Neural cell (in vitro differentiated cells): ENCODE measurements at regions not wholly inside any gene's neighbourhood (a gene's known extent, or its start where the extent isn't known, plus 50 kb on each side); places are given as distances from the start of the nearest gene placed in this dataset.

ENCODE experiments used
- H2AFZ ChIP-seq: fragments of 200-600, 300-800 bp; sonication (generic), shearing (Covaris generic); 2 replicates; pipeline ENCODE4 v1.6.0; 2014; ENCODE audit warnings: low read depth, mild to moderate bottlenecking, antibody characterized with exemption, low read length, moderate library complexity
- H3F3A ChIP-seq: fragments of 200-600 bp; shearing (Covaris generic); 2 replicates; pipeline ENCODE4 v1.6.1; 2016; ENCODE audit warnings: mild to moderate bottlenecking, moderate library complexity, mixed read lengths, antibody characterized with exemption, low read length; ENCODE audit not compliant: insufficient read depth, poor library complexity, severe bottlenecking
- H3K27ac ChIP-seq: fragments of 200-600, 300-800 bp; sonication (generic), shearing (Covaris generic); 2 replicates; pipeline ENCODE4 v1.5.1; 2014; ENCODE audit warnings: mild to moderate bottlenecking, low read length, moderate library complexity
- H3K27me3 ChIP-seq: fragments of 300-800, 200-600 bp; sonication (generic), shearing (Covaris generic); 2 replicates; pipeline ENCODE4 v1.6.0; 2014; ENCODE audit warnings: mild to moderate bottlenecking, low read depth, low read length, moderate library complexity; ENCODE audit not compliant: insufficient read depth
- H3K36me3 ChIP-seq: fragments of 300-800, 200-600 bp; sonication (generic), shearing (Covaris generic); 2 replicates; pipeline ENCODE4 v1.5.1; 2014; ENCODE audit warnings: mild to moderate bottlenecking, antibody characterized with exemption, low read length, moderate library complexity; ENCODE audit not compliant: insufficient read depth
- H3K4me2 ChIP-seq: fragments of 300-800, 200-600 bp; sonication (generic), shearing (Covaris generic); 2 replicates; pipeline ENCODE4 v1.6.0; 2014; ENCODE audit warnings: mild to moderate bottlenecking, low read length
- H3K4me3 ChIP-seq: fragments of 300-800, 200-600 bp; sonication (generic), shearing (Covaris generic); 2 replicates; pipeline ENCODE4 v1.5.1; 2014; ENCODE audit warnings: mild to moderate bottlenecking, low read length, moderate library complexity
- H3K79me2 ChIP-seq: fragments of 200-600 bp; shearing (Covaris generic); replicated peaks from 2 replicates; pipeline ENCODE4 v1.6.0; 2014; ENCODE audit warnings: mild to moderate bottlenecking, low read length, moderate library complexity; ENCODE audit not compliant: insufficient read depth
- H3K9ac ChIP-seq: fragments of 300-800, 200-600 bp; sonication (generic), shearing (Covaris generic); 2 replicates; pipeline ENCODE4 v1.6.1; 2016; ENCODE audit warnings: mild to moderate bottlenecking, low read length, mixed read lengths
- H3K9me2 ChIP-seq: fragments of 200-600 bp; shearing (Covaris generic); 2 replicates; pipeline ENCODE4 v1.6.1; 2016; ENCODE audit warnings: mild to moderate bottlenecking, low read length, mixed read lengths; ENCODE audit not compliant: insufficient read depth
- H3K9me3 ChIP-seq: fragments of 200-600, 300-800 bp; sonication (generic), shearing (Covaris generic); 2 replicates; pipeline ENCODE4 v1.6.1; 2016; ENCODE audit warnings: mild to moderate bottlenecking, mixed run types, low read length, moderate library complexity, mixed read lengths
- H4K20me1 ChIP-seq: fragments of 200-600 bp; shearing (Covaris generic); 2 replicates; pipeline ENCODE4 v1.6.1; 2016; ENCODE audit warnings: mild to moderate bottlenecking, mixed run types; ENCODE audit not compliant: insufficient read depth
- CTCF ChIP-seq: fragments of 450-650 bp; IDR thresholded peaks from 2 replicates; pipeline ENCODE4 v1.5.1; 2014; ENCODE audit warnings: antibody characterized with exemption, mild to moderate bottlenecking, moderate library complexity; ENCODE audit not compliant: poor library complexity, severe bottlenecking
- EP300 ChIP-seq: fragments of 450-650 bp; conservative IDR thresholded peaks from 2 replicates; pipeline ENCODE4 v1.6.1; 2014; ENCODE audit warnings: antibody characterized with exemption, mild to moderate bottlenecking, moderate library complexity; ENCODE audit not compliant: poor library complexity, severe bottlenecking
- EZH2 ChIP-seq: fragments of 200-600, 300-800 bp; shearing (Covaris generic), sonication (generic); IDR thresholded peaks from 2 replicates; pipeline ENCODE4 v1.6.1; 2014; ENCODE audit warnings: antibody characterized with exemption, low read length, borderline replicate concordance, mild to moderate bottlenecking; ENCODE audit not compliant: insufficient read depth, poor library complexity, severe bottlenecking
- MXI1 ChIP-seq: fragments of 450-650 bp; conservative IDR thresholded peaks from 2 replicates; pipeline ENCODE4 v1.6.1; 2014; ENCODE audit warnings: antibody characterized with exemption, mild to moderate bottlenecking; ENCODE audit not compliant: poor library complexity, severe bottlenecking
- POLR2AphosphoS5 ChIP-seq: IDR thresholded peaks from 2 replicates; pipeline ENCODE4 v1.6.1; 2012
- RAD21 ChIP-seq: fragments of 450-650 bp; conservative IDR thresholded peaks from 2 replicates; pipeline ENCODE4 v1.6.1; 2014; ENCODE audit warnings: antibody characterized with exemption, mild to moderate bottlenecking, moderate library complexity
- SMC3 ChIP-seq: fragments of 450-650 bp; conservative IDR thresholded peaks from 2 replicates; pipeline ENCODE4 v1.6.1; 2014; ENCODE audit warnings: antibody characterized with exemption, mild to moderate bottlenecking, moderate library complexity; ENCODE audit not compliant: poor library complexity
- TAF1 ChIP-seq: IDR thresholded peaks from 2 replicates; pipeline ENCODE4 v1.6.1; 2012; ENCODE audit warnings: low read depth
- TF ChIP-seq, protein P1 (sequence below): IDR thresholded peaks from 2 replicates; pipeline ENCODE4 v1.6.1; 2012; ENCODE audit warnings: borderline replicate concordance

DNA sequence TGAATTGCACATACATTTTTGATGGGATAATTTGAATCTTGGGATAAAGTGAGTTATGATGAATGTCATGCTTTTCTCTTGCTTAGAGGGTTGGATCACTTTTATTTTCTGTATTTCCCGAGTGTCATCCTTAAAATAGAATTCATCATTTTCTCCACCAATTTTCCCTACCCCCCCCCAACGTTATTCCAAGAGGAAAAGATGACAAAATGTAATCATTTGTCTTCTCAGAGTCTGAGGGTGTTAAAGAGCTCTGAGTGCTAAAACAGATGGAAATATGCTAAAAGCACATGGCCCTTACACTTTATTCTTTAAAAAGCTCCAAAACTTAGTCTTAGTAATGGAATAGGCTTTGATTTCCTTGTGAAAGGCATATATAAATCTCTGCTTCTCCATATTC, 81.4 kb downstream of the CHRM3 start:
- TF ChIP-seq RAD21, result no peak
- peak; percentile 51 for TF ChIP-seq EP300
- no peak for TF ChIP-seq CTCF
- TF ChIP-seq TAF1, result no peak
- no peak for TF ChIP-seq EZH2
- TF ChIP-seq, protein P1, sequence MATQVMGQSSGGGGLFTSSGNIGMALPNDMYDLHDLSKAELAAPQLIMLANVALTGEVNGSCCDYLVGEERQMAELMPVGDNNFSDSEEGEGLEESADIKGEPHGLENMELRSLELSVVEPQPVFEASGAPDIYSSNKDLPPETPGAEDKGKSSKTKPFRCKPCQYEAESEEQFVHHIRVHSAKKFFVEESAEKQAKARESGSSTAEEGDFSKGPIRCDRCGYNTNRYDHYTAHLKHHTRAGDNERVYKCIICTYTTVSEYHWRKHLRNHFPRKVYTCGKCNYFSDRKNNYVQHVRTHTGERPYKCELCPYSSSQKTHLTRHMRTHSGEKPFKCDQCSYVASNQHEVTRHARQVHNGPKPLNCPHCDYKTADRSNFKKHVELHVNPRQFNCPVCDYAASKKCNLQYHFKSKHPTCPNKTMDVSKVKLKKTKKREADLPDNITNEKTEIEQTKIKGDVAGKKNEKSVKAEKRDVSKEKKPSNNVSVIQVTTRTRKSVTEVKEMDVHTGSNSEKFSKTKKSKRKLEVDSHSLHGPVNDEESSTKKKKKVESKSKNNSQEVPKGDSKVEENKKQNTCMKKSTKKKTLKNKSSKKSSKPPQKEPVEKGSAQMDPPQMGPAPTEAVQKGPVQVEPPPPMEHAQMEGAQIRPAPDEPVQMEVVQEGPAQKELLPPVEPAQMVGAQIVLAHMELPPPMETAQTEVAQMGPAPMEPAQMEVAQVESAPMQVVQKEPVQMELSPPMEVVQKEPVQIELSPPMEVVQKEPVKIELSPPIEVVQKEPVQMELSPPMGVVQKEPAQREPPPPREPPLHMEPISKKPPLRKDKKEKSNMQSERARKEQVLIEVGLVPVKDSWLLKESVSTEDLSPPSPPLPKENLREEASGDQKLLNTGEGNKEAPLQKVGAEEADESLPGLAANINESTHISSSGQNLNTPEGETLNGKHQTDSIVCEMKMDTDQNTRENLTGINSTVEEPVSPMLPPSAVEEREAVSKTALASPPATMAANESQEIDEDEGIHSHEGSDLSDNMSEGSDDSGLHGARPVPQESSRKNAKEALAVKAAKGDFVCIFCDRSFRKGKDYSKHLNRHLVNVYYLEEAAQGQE, result peak; percentile 96
- no peak for TF ChIP-seq MXI1
- TF ChIP-seq POLR2AphosphoS5, result peak; percentile 14
- no peak for TF ChIP-seq SMC3
- no peaks in the 10 kb centered on the region for H4K20me1 ChIP-seq

GRCh38 chr1:239478069-239478468, 91.7 kb downstream of the CHRM3 start:
- H3K79me2 ChIP-seq, result no peaks in the 10 kb centered on the region
- no peak overlapping the region for H3K4me3 ChIP-seq
- TF ChIP-seq SMC3, result no peak
- TF ChIP-seq EP300, result no peak
- TF ChIP-seq CTCF, result no peak
- TF ChIP-seq MXI1, result no peak
- TF ChIP-seq EZH2, result no peak
- H3K4me2 ChIP-seq, result no peak overlapping the region
- no peaks in the 10 kb centered on the region for H3K36me3 ChIP-seq
- no peaks in the 10 kb centered on the region for H4K20me1 ChIP-seq
- H3K9me3 ChIP-seq, result peaks cover 6% of the 10 kb centered on the region
- no peak overlapping the region for H2AFZ ChIP-seq
- H3K27ac ChIP-seq, result no peak overlapping the region
- H3F3A ChIP-seq, result no peaks in the 10 kb centered on the region
- H3K27me3 ChIP-seq, result no peaks in the 10 kb centered on the region
- H3K9ac ChIP-seq, result no peak overlapping the region
- H3K9me2 ChIP-seq, result no peaks in the 10 kb centered on the region

More for the DNA sequence above, 81.4 kb downstream of the CHRM3 start:
- Histone ChIP-seq H3K27me3 (no peaks in the 10 kb centered on the region), H3F3A (no peaks in the 10 kb centered on the region), H3K27ac (no peak overlapping the region), H3K9ac (no peak overlapping the region), H3K9me2 (no peaks in the 10 kb centered on the region), H2AFZ (no peak overlapping the region), H3K4me2 (peak overlapping the region; percentile 1), H3K4me3 (no peak overlapping the region), H3K79me2 (no peaks in the 10 kb centered on the region), H3K36me3 (no peaks in the 10 kb centered on the region), H3K9me3 (no peaks in the 10 kb centered on the region)
